ENCODE measurements at regions not wholly inside any gene's neighbourhood (a gene's known extent, or its start where the extent isn't known, plus 50 kb on each side); places are given as distances from the start of the nearest gene placed in this dataset.

- Histone ChIP-seq H3K9me3 (ENCODE audit: low read depth) (no peaks in the 10 kb centered on the region), H3K79me2 (ENCODE audit: low read depth) (no peaks in the 10 kb centered on the region), H3K27ac (no peak overlapping the region), H3K36me3 (no peaks in the 10 kb centered on the region), H3K27me3 (no peaks in the 10 kb centered on the region), H3K4me1 (no peaks in the 10 kb centered on the region), H4K20me1 (ENCODE audit: low read depth) (no peaks in the 10 kb centered on the region), H3F3A (ENCODE audit: low read depth) (no peaks in the 10 kb centered on the region), H3K9ac (no peak overlapping the region), H3K4me2 (no peak overlapping the region), H3K4me3 (no peak overlapping the region), H2AFZ (replicated peaks) (no peak overlapping the region)
- TF ChIP-seq EZH2 (IDR thresholded peaks at IDR 0.05) (no peak), CTCF (IDR thresholded peaks at IDR 0.05) (no peak), EZH2phosphoT487 (IDR thresholded peaks at IDR 0.05) (no peak)
- Mint-ChIP-seq H3K9me3 (peaks cover 8% of the 10 kb centered on the region), H3K36me3 (no peaks in the 10 kb centered on the region), H3K27me3 (ENCODE audit: insufficient read depth, low read depth) (no peaks in the 10 kb centered on the region), H3K27ac (no peak overlapping the region), H3K4me3 (no peak overlapping the region), H3K4me1 (no peaks in the 10 kb centered on the region)
- DNase-seq (ENCODE audit: low spot score) = no peak
These were observed 1454.4 kb upstream of the CELF4 start for GRCh38 chr18:39019989-39020388.

GRCh38 chr18:39007031-39007902 is 1441.7 kb upstream of the CELF4 start:
- Histone ChIP-seq H3F3A (ENCODE audit: low read depth) (no peaks in the 10 kb centered on the region), H3K4me1 (no peaks in the 10 kb centered on the region), H3K79me2 (ENCODE audit: low read depth) (no peaks in the 10 kb centered on the region), H3K4me2 (no peak overlapping the region), H3K9ac (no peak overlapping the region), H3K4me3 (no peak overlapping the region), H3K9me3 (ENCODE audit: low read depth) (no peaks in the 10 kb centered on the region), H3K27ac (no peak overlapping the region), H3K36me3 (no peaks in the 10 kb centered on the region), H3K27me3 (no peaks in the 10 kb centered on the region), H4K20me1 (ENCODE audit: low read depth) (no peaks in the 10 kb centered on the region), H2AFZ (replicated peaks) (no peak overlapping the region)
- no peaks in the 10 kb centered on the region for H3K27me3 Mint-ChIP-seq (ENCODE audit: insufficient read depth, low read depth)
- no peak overlapping the region for H3K4me3 Mint-ChIP-seq
- H3K36me3 Mint-ChIP-seq = no peaks in the 10 kb centered on the region
- no peak for TF ChIP-seq EZH2phosphoT487 (IDR thresholded peaks at IDR 0.05)
- H3K9me3 Mint-ChIP-seq = peaks cover 5% of the 10 kb centered on the region
- H3K27ac Mint-ChIP-seq = no peak overlapping the region
- DNase-seq (ENCODE audit: low spot score) = no peak
- no peaks in the 10 kb centered on the region for H3K4me1 Mint-ChIP-seq

GRCh38 chr18:38996056-38996455 is 1430.5 kb upstream of the CELF4 start:
- no peak overlapping the region for H3K27ac Mint-ChIP-seq
- TF ChIP-seq EZH2 (IDR thresholded peaks at IDR 0.05) (no peak), EZH2phosphoT487 (IDR thresholded peaks at IDR 0.05) (no peak), CTCF (IDR thresholded peaks at IDR 0.05) (no peak)
- no peaks in the 10 kb centered on the region for H3K36me3 ChIP-seq
- no peaks in the 10 kb centered on the region for H3K9me3 ChIP-seq (ENCODE audit: low read depth)
- H3K27me3 Mint-ChIP-seq (ENCODE audit: insufficient read depth, low read depth) = no peaks in the 10 kb centered on the region
- no peaks in the 10 kb centered on the region for H3K79me2 ChIP-seq (ENCODE audit: low read depth)
- H3K4me3 Mint-ChIP-seq = no peak overlapping the region
- H3K27ac ChIP-seq = no peak overlapping the region
- no peak overlapping the region for H3K4me3 ChIP-seq
- no peak overlapping the region for H2AFZ ChIP-seq (replicated peaks)
- H3K9ac ChIP-seq = no peak overlapping the region
- no peaks in the 10 kb centered on the region for H3K4me1 ChIP-seq
- no peaks in the 10 kb centered on the region for H3K9me3 Mint-ChIP-seq
- H4K20me1 ChIP-seq (ENCODE audit: low read depth) = no peaks in the 10 kb centered on the region
- H3K36me3 Mint-ChIP-seq = no peaks in the 10 kb centered on the region
- no peaks in the 10 kb centered on the region for H3K4me1 Mint-ChIP-seq
- no peak for DNase-seq (ENCODE audit: low spot score)
- H3F3A ChIP-seq (ENCODE audit: low read depth) = no peaks in the 10 kb centered on the region
- no peaks in the 10 kb centered on the region for H3K27me3 ChIP-seq
- H3K4me2 ChIP-seq = no peak overlapping the region

GRCh38 chr18:38993342-38993741 is 1427.7 kb upstream of the CELF4 start:
- H3K4me1 ChIP-seq = no peaks in the 10 kb centered on the region
- H2AFZ ChIP-seq (replicated peaks) = no peak overlapping the region
- H3K79me2 ChIP-seq (ENCODE audit: low read depth) = no peaks in the 10 kb centered on the region
- no peak overlapping the region for H3K4me3 Mint-ChIP-seq
- H3K27ac ChIP-seq = no peak overlapping the region
- no peaks in the 10 kb centered on the region for H3K4me1 Mint-ChIP-seq
- H3K4me2 ChIP-seq = no peak overlapping the region
- H3K9me3 Mint-ChIP-seq = no peaks in the 10 kb centered on the region
- no peaks in the 10 kb centered on the region for H3K36me3 ChIP-seq
- TF ChIP-seq EZH2phosphoT487 (IDR thresholded peaks at IDR 0.05) = no peak
- no peak for TF ChIP-seq EZH2 (IDR thresholded peaks at IDR 0.05)
- TF ChIP-seq CTCF (IDR thresholded peaks at IDR 0.05) = no peak
- no peaks in the 10 kb centered on the region for H4K20me1 ChIP-seq (ENCODE audit: low read depth)
- H3K9ac ChIP-seq = no peak overlapping the region
- no peaks in the 10 kb centered on the region for H3F3A ChIP-seq (ENCODE audit: low read depth)
- H3K36me3 Mint-ChIP-seq = no peaks in the 10 kb centered on the region
- DNase-seq (ENCODE audit: low spot score) = no peak
- H3K27me3 ChIP-seq = no peaks in the 10 kb centered on the region
- H3K27me3 Mint-ChIP-seq (ENCODE audit: insufficient read depth, low read depth) = no peaks in the 10 kb centered on the region
- no peaks in the 10 kb centered on the region for H3K9me3 ChIP-seq (ENCODE audit: low read depth)
- H3K4me3 ChIP-seq = no peak overlapping the region
- no peak overlapping the region for H3K27ac Mint-ChIP-seq
